ENCODE measurements at regions not wholly inside any gene's neighbourhood (a gene's known extent, or its start where the extent isn't known, plus 50 kb on each side); places are given as distances from the start of the nearest gene placed in this dataset.

DNA sequence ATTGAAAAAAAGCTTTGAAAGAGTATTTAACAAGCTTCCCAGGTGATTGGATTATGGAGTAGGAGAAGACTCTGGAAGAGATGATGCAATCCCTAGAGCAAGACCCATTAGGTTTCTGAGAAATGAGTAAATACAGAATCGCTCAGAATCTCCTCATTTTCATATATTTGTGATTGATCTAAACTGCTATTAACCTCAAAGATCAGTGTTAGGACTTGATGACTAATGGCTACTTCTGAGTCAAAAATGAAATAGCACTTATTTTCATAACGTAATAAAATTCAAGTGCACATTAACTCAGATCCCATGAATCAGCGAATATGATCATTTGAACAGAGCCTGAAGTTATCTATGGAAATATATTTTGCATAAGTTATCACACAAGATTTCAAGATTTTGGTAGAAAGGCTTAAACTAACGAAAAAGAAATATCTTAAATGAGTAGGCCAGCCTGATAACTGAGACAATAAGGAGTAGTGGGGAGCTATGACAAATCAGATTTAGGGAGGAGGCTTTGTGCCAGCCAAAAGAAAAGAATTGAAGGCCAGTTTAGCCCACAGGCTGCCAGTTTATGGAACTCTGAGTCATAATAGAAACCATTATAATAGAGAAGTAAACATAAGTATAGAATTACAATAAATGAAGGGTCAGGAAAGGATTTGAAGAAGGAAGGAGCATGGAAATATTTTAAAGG lies 106.7 kb upstream of the OSMR start:
- TF ChIP-seq, protein P1, sequence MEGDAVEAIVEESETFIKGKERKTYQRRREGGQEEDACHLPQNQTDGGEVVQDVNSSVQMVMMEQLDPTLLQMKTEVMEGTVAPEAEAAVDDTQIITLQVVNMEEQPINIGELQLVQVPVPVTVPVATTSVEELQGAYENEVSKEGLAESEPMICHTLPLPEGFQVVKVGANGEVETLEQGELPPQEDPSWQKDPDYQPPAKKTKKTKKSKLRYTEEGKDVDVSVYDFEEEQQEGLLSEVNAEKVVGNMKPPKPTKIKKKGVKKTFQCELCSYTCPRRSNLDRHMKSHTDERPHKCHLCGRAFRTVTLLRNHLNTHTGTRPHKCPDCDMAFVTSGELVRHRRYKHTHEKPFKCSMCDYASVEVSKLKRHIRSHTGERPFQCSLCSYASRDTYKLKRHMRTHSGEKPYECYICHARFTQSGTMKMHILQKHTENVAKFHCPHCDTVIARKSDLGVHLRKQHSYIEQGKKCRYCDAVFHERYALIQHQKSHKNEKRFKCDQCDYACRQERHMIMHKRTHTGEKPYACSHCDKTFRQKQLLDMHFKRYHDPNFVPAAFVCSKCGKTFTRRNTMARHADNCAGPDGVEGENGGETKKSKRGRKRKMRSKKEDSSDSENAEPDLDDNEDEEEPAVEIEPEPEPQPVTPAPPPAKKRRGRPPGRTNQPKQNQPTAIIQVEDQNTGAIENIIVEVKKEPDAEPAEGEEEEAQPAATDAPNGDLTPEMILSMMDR (IDR thresholded peaks at IDR 0.05; ENCODE audit: insufficient read depth, low read depth, low read length) = no peak
- no peak for DNase-seq (ENCODE audit: low read depth)
- H3K36me3 ChIP-seq (ENCODE audit: control insufficient read depth, insufficient read depth, low read length) = no peaks in the 10 kb centered on the region
- H3K27me3 ChIP-seq (ENCODE audit: control insufficient read depth, insufficient read depth, low read length) = no peaks in the 10 kb centered on the region; the same call in 1 of the 2 replicates
- ChIA-PET CTCF (no interaction called here), POLR2A (no interaction called here)
- H3K4me3 ChIP-seq (ENCODE audit: low read depth, low read length) = no peak overlapping the region

DNA sequence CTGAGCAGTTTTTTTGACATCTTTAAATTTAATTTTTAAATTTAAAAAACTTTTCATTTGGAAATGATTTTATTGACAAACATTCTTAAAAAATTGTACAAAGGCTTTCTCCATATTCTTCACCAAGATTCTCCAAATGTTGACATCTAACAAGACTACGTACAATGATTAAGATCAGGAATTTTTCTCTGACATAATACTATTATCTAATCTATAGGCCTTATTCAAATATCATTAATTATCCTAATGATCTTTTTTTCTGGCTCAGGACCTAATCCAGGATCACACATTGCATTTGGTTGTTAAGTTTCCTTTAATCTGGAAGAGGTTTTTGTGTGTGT lies 106.1 kb upstream of the OSMR start:
- TF ChIP-seq, protein P1 (IDR thresholded peaks at IDR 0.05; ENCODE audit: insufficient read depth, low read depth, low read length) = no peak
- ChIA-PET CTCF (no interaction called here), POLR2A (no interaction called here)
- Histone ChIP-seq H3K4me3 (ENCODE audit: low read depth, low read length) (no peak overlapping the region), H3K27me3 (ENCODE audit: control insufficient read depth, insufficient read depth, low read length) (no peaks in the 10 kb centered on the region; the same call in 1 of the 2 replicates), H3K36me3 (ENCODE audit: control insufficient read depth, insufficient read depth, low read length) (no peaks in the 10 kb centered on the region)
- DNase-seq (ENCODE audit: low read depth) = no peak

DNA sequence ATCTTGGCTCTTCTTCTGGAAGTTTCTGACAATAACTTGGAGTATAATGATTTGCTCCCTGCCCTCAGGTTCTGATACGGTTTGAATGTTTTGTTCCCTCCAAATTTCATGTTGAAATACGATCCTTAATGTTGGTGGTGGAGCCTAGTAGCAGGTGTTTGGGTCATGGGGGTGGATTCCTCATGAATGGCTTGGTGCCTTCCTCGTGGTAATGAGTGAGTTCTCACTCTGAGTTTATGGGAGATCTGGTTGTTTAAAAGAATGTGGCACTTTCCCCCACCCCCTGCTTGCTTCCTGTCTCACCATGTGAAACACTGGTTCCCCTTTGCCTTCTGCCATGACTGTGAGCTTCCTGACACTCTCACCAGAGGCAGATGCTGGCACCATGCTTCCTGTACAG lies 103.0 kb upstream of the OSMR start:
- ChIA-PET CTCF (interaction anchor here (0.9 kb wide), 1 partner anchor 9 kb away, joined by 3 read pairs; no protein-coding TSS in a partner anchor), POLR2A (no interaction called here)
- Histone ChIP-seq H3K27me3 (ENCODE audit: control insufficient read depth, insufficient read depth, low read length) (no peaks in the 10 kb centered on the region), H3K36me3 (ENCODE audit: control insufficient read depth, insufficient read depth, low read length) (no peaks in the 10 kb centered on the region), H3K4me3 (ENCODE audit: low read depth, low read length) (no peak overlapping the region)
- DNase-seq (ENCODE audit: low read depth) = no peak
- TF ChIP-seq, protein P1 (IDR thresholded peaks at IDR 0.05; ENCODE audit: insufficient read depth, low read depth, low read length) = no peak

DNA sequence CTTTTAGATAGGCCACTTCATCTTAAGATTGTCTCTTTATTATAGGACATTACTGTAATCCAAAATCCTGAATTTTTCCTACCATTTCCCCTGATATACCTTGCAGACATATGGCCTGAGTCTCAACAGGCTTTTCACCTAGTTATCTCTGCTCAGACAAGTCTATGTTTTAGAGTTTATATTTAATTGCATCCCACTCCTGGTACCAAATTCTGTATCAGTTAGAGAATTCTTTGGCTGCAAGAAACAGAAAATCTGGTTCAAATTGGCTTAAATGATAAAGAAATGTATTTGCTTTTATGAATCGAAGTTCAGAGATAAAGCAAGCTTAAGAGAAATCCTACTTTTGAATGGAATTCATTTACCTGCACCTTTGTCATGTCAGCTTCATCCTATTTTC lies 102.2 kb upstream of the OSMR start:
- Histone ChIP-seq H3K36me3 (ENCODE audit: control insufficient read depth, insufficient read depth, low read length) (no peaks in the 10 kb centered on the region), H3K4me3 (ENCODE audit: low read depth, low read length) (no peak overlapping the region), H3K27me3 (ENCODE audit: control insufficient read depth, insufficient read depth, low read length) (no peaks in the 10 kb centered on the region)
- ChIA-PET CTCF (no interaction called here), POLR2A (no interaction called here)
- TF ChIP-seq, protein P1 (IDR thresholded peaks at IDR 0.05; ENCODE audit: insufficient read depth, low read depth, low read length) = no peak
- DNase-seq (ENCODE audit: low read depth) = no peak

DNA sequence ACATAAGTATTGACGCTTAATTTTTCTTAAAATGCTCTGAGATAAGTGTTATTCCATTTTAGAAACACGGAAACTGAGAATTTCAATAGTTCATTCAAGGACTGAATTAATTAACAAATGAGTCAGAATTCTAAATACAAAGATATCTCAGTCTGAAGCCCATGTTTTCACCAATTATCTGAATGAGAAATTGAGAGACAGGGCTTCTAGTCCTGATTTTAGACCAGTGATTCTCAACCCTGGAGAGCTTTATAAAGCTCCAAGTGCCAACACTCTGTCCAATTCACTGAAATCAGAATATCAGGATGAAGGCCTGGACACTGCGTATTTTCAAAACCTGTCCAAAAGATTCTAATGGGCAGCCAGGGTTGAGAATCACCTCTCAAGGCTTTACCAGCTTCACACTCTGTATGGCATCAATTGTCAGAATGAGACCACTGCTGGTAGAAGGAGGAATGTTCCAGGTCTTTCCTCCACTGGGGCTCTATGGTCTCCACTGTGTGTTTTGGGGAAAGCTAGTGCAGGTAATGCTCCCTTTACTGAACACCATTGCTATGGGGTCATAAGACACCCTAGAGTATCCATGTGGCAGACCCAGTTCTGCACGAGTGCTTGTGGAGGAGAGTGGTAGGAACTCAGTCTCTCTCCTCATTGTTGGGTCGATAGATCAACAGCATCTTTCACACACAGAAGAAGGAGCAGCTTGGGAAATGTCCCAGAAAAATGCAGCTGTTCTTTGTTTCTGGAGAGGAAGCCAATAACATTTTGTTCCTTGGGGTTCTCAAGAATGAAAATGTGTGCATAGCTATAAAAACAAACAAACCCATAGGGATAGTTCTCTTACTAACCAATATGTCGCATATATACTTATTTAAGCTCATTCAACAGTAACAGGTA lies 99.7 kb upstream of the OSMR start:
- Histone ChIP-seq H3K4me3 (ENCODE audit: low read depth, low read length) (no peak overlapping the region), H3K27me3 (ENCODE audit: control insufficient read depth, insufficient read depth, low read length) (no peaks in the 10 kb centered on the region; the same call in 1 of the 2 replicates), H3K36me3 (ENCODE audit: control insufficient read depth, insufficient read depth, low read length) (no peaks in the 10 kb centered on the region)
- DNase-seq (ENCODE audit: low read depth) = no peak
- ChIA-PET CTCF (no interaction called here), POLR2A (no interaction called here)
- TF ChIP-seq, protein P1 (IDR thresholded peaks at IDR 0.05; ENCODE audit: insufficient read depth, low read depth, low read length) = no peak

Data from BJ (cell line).